Fibroblast of upper back skin (primary cell): ENCODE measurements at regions not wholly inside any gene's neighbourhood (a gene's known extent, or its start where the extent isn't known, plus 50 kb on each side); places are given as distances from the start of the nearest gene placed in this dataset.
"Not testable (repeated sequence)": the region's sequence is repeated elsewhere in the genome, so short reads cannot be mapped to it uniquely, and the experiment has no call there.

ENCODE experiments used
- DNase-seq: peaks from one replicate; pipeline ENCODE4 v3.0.0-alpha.2; 2013

- peak; percentile 88 for DNase-seq
These were observed 443.2 kb upstream of the FGF16 start for GRCh38 chrX:77003956-77004355.

- DNase-seq: peak; percentile 86
These were observed 437.5 kb upstream of the FGF16 start for GRCh38 chrX:77009691-77010090.

GRCh38 chrX:77014377-77015372 lies 432.5 kb upstream of the FGF16 start:
- DNase-seq: peak; percentile 32

GRCh38 chrX:77017093-77017492 lies 430.1 kb upstream of the FGF16 start:
- DNase-seq: no peak

GRCh38 chrX:77046180-77046810 lies 400.9 kb upstream of the FGF16 start:
- not testable (repeated sequence) for DNase-seq

GRCh38 chrX:77060572-77060971 lies 386.6 kb upstream of the FGF16 start:
- DNase-seq: no peak

GRCh38 chrX:77061022-77061421 lies 386.2 kb upstream of the FGF16 start:
- DNase-seq: no peak

GRCh38 chrX:77061545-77061944 lies 385.6 kb upstream of the FGF16 start:
- no peak for DNase-seq

GRCh38 chrX:77065896-77066295 lies 381.3 kb upstream of the FGF16 start:
- DNase-seq: no peak

GRCh38 chrX:77070202-77070918 lies 376.8 kb upstream of the FGF16 start:
- no peak for DNase-seq

- no peak for DNase-seq
These were observed 370.3 kb upstream of the FGF16 start for GRCh38 chrX:77076896-77077295.

GRCh38 chrX:77081237-77081636 lies 366.0 kb upstream of the FGF16 start:
- not testable (repeated sequence) for DNase-seq

GRCh38 chrX:77085372-77085771 lies 361.8 kb upstream of the FGF16 start:
- no peak for DNase-seq

GRCh38 chrX:77087529-77088169 lies 359.5 kb upstream of the FGF16 start:
- peak; percentile 62 for DNase-seq

GRCh38 chrX:77088233-77088632 lies 359.0 kb upstream of the FGF16 start:
- no peak for DNase-seq

GRCh38 chrX:77114501-77114900 lies 332.7 kb upstream of the FGF16 start:
- DNase-seq: no peak

- DNase-seq: no peak
These were observed 328.5 kb upstream of the FGF16 start for GRCh38 chrX:77118686-77119085.

- no peak for DNase-seq
These were observed 327.5 kb upstream of the FGF16 start for GRCh38 chrX:77119706-77120105.

- DNase-seq: not testable (repeated sequence)
These were observed 323.3 kb upstream of the FGF16 start for GRCh38 chrX:77123917-77124316.

GRCh38 chrX:77127571-77127970 lies 319.6 kb upstream of the FGF16 start:
- not testable (repeated sequence) for DNase-seq

GRCh38 chrX:77143907-77144306 lies 303.3 kb upstream of the FGF16 start:
- no peak for DNase-seq

GRCh38 chrX:77160301-77160700 lies 286.9 kb upstream of the FGF16 start:
- no peak for DNase-seq

GRCh38 chrX:77162777-77163176 lies 284.4 kb upstream of the FGF16 start:
- DNase-seq: no peak
